GM23248 (cell line): ENCODE measurements at regions not wholly inside any gene's neighbourhood (a gene's known extent, or its start where the extent isn't known, plus 50 kb on each side); places are given as distances from the start of the nearest gene placed in this dataset.

ENCODE experiments used
- EZH2 ChIP-seq: fragments of 200-600 bp; sonication (generic); IDR thresholded peaks from 2 replicates; pipeline ENCODE4 v1.6.1; 2018; ENCODE audit warnings: antibody characterized with exemption, mild to moderate bottlenecking; ENCODE audit not compliant: insufficient read depth, poor library complexity, severe bottlenecking
- EZH2phosphoT487 ChIP-seq: fragments of 200-600 bp; sonication (generic); IDR thresholded peaks from 2 replicates; pipeline ENCODE4 v1.6.1; 2018; ENCODE audit warnings: antibody characterized with exemption, moderate library complexity, mild to moderate bottlenecking, low read depth; ENCODE audit not compliant: insufficient read depth

- TF ChIP-seq EZH2 = no peak
- no peak for TF ChIP-seq EZH2phosphoT487
These were observed 227.8 kb upstream of the TBL1XR1 start for GRCh38 chr3:177425042-177425441.
